ENCODE measurements at regions not wholly inside any gene's neighbourhood (a gene's known extent, or its start where the extent isn't known, plus 50 kb on each side); places are given as distances from the start of the nearest gene placed in this dataset.

- no peak for DNase-seq
Measured at GRCh38 chr10:123530166-123530870, 135.8 kb upstream of the GPR26 start.

- DNase-seq: no peak
Measured at GRCh38 chr10:123535386-123535785, 130.8 kb upstream of the GPR26 start.

GRCh38 chr10:123536176-123536845 is 129.8 kb upstream of the GPR26 start:
- no peak for DNase-seq

GRCh38 chr10:123537188-123537961 is 128.8 kb upstream of the GPR26 start:
- no peak for DNase-seq

GRCh38 chr10:123538401-123539320 is 127.5 kb upstream of the GPR26 start:
- no peak for DNase-seq

- no peak for DNase-seq
Measured at GRCh38 chr10:123544986-123545385, 121.2 kb upstream of the GPR26 start.

GRCh38 chr10:123548770-123549169 is 117.4 kb upstream of the GPR26 start:
- no peak for DNase-seq

GRCh38 chr10:123549761-123550454 is 116.2 kb upstream of the GPR26 start:
- no peak for DNase-seq

- DNase-seq: no peak
Measured at GRCh38 chr10:123550675-123551096, 115.5 kb upstream of the GPR26 start.

- no peak for DNase-seq
Measured at GRCh38 chr10:123551259-123551658, 114.9 kb upstream of the GPR26 start.

- no peak for DNase-seq
Measured at GRCh38 chr10:123552760-123553554, 113.2 kb upstream of the GPR26 start.

- no peak for DNase-seq
Measured at GRCh38 chr10:123553810-123554430, 112.2 kb upstream of the GPR26 start.

- no peak for DNase-seq
Measured at GRCh38 chr10:123554656-123555055, 111.5 kb upstream of the GPR26 start.

- DNase-seq: no peak
Measured at GRCh38 chr10:123555616-123556015, 110.5 kb upstream of the GPR26 start.

- no peak for DNase-seq
Measured at GRCh38 chr10:123556049-123556448, 110.1 kb upstream of the GPR26 start.

- DNase-seq: no peak
Measured at GRCh38 chr10:123556736-123557135, 109.4 kb upstream of the GPR26 start.

- no peak for DNase-seq
Measured at GRCh38 chr10:123557366-123558108, 108.6 kb upstream of the GPR26 start.

GRCh38 chr10:123558651-123559050 is 107.5 kb upstream of the GPR26 start:
- no peak for DNase-seq

GRCh38 chr10:123559066-123559822 is 106.9 kb upstream of the GPR26 start:
- DNase-seq: peak; percentile 72
